Skeletal muscle satellite cell (primary cell): ENCODE measurements at regions not wholly inside any gene's neighbourhood (a gene's known extent, or its start where the extent isn't known, plus 50 kb on each side); places are given as distances from the start of the nearest gene placed in this dataset.
"Not testable (repeated sequence)": the region's sequence is repeated elsewhere in the genome, so short reads cannot be mapped to it uniquely, and the experiment has no call there.

Experiments used
- H3K27me3 ChIP-seq: 2 replicates; pipeline ENCODE4 v1.7.0; 2013; ENCODE audit warnings: low read length; ENCODE audit not compliant: control insufficient read depth, insufficient read depth
- H3K36me3 ChIP-seq: 2 replicates; pipeline ENCODE4 v1.7.0; 2013; ENCODE audit warnings: mild to moderate bottlenecking, control low read depth, low read length; ENCODE audit not compliant: insufficient read depth
- H3K4me1 ChIP-seq: 2 replicates; pipeline ENCODE4 v1.7.0; 2013; ENCODE audit warnings: low read length; ENCODE audit not compliant: control insufficient read depth, insufficient read depth
- H3K4me2 ChIP-seq: 2 replicates; pipeline ENCODE4 v1.7.0; 2013; ENCODE audit warnings: mild to moderate bottlenecking, low read length
- H3K4me3 ChIP-seq: 2 replicates; pipeline ENCODE4 v1.7.0; 2013; ENCODE audit warnings: low read length
- H3K9ac ChIP-seq: 2 replicates; pipeline ENCODE4 v1.7.0; 2013; ENCODE audit warnings: mild to moderate bottlenecking, low read depth, low read length, moderate library complexity
- H3K9me3 ChIP-seq: replicated peaks from 2 replicates; pipeline ENCODE4 v1.7.0; 2013; ENCODE audit warnings: mild to moderate bottlenecking, control low read depth, low read length

DNA sequence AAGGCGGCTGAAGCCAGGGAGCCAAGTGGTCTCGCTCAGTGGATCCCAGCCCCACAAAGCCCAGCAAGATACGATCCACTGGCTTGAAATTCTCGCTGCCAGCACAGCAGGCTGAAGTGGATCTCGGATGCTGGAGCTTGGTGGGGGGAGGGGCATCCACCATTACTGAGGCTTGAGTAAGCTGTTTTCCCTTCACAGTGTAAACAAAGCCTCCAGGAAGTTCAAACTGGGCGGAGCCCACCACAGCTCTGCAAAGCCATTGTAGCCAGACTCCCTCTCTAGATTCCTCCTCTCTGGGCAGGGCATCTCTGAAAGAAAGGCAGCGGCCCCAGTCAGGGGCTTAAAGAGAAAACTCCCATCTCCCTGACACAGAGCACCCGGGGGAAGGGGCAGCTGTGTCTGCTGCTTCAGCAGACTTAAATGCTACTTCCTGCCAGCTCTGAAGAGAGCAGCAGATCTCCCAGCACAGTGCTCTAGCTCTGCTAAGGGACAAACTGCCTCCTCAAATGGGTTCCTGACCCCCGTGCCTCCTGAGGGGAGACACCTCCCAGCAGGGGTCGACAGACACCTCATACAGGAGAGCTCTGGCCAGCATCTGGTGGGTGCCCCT, 330.0 kb upstream of the TMEFF2 start:
- not testable (repeated sequence) for H3K27me3 ChIP-seq, H3K9ac ChIP-seq, H3K36me3 ChIP-seq, H3K4me2 ChIP-seq, H3K9me3 ChIP-seq, H3K4me3 ChIP-seq, H3K4me1 ChIP-seq

DNA sequence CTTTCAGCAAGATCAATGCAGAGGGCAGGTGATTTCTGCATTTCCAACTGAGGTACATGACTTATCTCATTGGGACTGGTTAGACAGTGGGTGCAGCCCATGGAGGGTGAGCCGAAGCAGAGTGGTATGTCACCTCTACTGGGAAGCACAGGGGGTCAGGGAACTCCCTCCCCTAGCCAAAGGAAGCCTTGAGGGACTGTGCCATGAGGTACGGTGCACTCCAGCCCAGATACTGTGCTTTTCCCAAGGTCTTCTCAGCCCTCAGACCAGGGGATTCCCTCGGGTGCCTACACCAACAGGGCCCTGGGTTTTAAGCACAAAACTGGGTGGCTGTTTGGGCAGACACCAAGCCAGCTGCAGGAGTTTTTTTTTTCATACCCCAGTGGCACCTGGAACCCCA, 329.5 kb upstream of the TMEFF2 start:
- not testable (repeated sequence) for H3K27me3 ChIP-seq, H3K4me1 ChIP-seq, H3K4me2 ChIP-seq, H3K9ac ChIP-seq, H3K4me3 ChIP-seq, H3K9me3 ChIP-seq, H3K36me3 ChIP-seq

DNA sequence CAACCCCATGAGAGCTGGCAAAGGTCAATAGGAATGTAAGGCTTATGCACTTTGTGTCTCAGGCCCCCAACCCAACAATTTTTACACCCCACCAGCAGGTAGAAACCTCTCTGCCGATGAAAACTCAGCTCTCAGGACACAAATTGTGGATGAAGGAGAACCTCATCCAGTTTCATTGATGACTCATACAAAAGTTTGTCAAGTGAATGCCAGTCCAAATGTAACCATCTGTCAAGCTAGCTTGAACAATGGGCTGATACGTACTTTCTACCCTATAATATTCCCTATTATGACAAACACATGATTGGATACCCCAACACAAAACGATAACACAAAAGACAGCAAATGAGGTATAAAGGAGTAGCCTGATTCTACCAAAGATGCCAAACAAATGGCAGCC, 321.2 kb upstream of the TMEFF2 start:
- Histone ChIP-seq H3K9ac (no peak overlapping the region), H3K4me1 (no peaks in the 10 kb centered on the region), H3K9me3 (no peaks in the 10 kb centered on the region), H3K4me3 (no peak overlapping the region), H3K36me3 (no peaks in the 10 kb centered on the region), H3K27me3 (no peaks in the 10 kb centered on the region), H3K4me2 (no peak overlapping the region)

DNA sequence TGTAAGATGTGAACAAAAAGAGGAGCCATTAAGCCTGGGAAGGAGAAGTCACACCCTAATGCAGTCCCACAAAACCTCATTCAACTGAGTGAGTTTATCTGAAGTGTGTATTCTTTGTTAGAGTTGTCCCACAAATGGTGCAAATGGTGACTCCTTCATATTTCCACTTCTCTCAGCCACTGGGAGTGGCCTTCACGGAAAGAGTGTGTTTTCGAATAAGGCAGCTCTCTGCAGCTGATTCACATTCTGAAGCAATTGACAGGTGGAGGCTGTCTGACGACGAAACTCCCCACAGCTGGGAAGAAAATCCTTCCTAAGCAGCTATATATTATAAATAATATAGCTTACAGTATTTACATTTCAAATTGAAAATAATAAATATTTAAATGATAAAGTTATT, 318.8 kb upstream of the TMEFF2 start:
- H3K36me3 ChIP-seq: no peaks in the 10 kb centered on the region
- no peaks in the 10 kb centered on the region for H3K27me3 ChIP-seq
- no peak overlapping the region for H3K4me2 ChIP-seq
- no peak overlapping the region for H3K9ac ChIP-seq
- no peak overlapping the region for H3K4me3 ChIP-seq
- H3K4me1 ChIP-seq: no peaks in the 10 kb centered on the region
- H3K9me3 ChIP-seq: no peaks in the 10 kb centered on the region

DNA sequence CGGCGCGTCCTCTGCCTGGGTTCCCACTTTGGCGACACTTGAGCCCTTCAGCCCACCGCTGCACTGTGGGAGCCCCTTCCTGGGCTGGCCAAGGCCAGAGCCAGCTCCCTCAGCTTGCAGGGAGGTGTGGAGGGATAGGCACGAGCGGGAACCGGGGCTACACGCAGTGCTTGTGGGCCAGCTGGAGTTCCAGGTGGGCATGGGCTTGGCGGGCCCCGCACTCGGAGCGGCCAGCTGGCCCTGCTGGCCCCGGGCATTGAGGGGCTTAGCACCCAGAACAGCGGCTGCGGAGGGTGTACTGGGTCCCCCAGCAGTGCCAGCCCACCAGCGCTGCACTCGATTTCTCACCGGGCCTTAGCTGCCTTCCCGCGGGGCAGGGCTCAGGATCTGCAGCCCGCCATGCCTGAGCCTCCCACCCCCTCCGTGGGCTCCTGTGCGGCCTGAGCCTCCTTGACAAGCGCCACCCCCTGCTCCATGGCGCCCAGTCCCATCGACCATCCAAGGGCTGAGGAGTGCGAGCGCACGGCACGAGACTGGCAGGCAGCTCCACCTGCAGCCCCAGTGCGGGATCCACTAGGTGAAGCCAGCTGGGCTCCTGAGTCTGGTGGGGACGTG, 313.2 kb upstream of the TMEFF2 start:
- not testable (repeated sequence) for H3K36me3 ChIP-seq, H3K4me1 ChIP-seq, H3K4me2 ChIP-seq, H3K9ac ChIP-seq, H3K9me3 ChIP-seq, H3K27me3 ChIP-seq, H3K4me3 ChIP-seq

DNA sequence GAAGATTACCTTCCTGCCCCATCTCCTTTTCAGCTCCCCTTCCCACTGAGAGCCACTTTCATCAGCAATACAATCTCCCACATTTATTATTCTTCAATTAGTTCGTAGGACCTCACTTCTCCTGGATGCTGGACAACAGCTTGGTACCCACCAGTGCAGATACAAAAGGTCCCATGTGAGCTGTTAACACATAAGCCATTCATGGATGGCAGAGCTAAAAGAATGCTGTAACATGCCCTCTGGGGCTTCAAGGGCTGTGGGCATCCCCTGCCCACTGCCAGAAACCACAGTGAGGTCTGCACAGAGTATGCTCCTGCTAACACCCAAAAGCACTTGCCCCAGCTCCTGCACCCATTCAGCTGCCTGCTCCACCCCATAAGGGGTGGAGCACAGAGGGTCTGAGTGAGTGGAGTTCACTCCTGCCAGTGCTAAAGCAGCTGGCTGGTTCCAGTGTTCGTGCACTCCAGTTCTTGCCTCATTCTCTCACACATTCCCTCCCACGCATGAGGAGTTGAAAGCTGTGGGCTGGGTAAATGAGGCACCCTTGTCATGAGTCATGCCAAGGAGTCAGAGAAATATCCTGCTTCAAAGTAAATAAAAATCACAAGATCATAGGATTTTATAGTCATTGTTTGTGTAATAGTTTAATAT, 305.9 kb upstream of the TMEFF2 start:
- Histone ChIP-seq H3K27me3 (no peaks in the 10 kb centered on the region), H3K4me2 (peak overlapping the region; percentile 2), H3K9ac (no peak overlapping the region), H3K4me1 (peaks cover 19% of the 10 kb centered on the region), H3K9me3 (no peaks in the 10 kb centered on the region), H3K36me3 (no peaks in the 10 kb centered on the region), H3K4me3 (no peak overlapping the region)

DNA sequence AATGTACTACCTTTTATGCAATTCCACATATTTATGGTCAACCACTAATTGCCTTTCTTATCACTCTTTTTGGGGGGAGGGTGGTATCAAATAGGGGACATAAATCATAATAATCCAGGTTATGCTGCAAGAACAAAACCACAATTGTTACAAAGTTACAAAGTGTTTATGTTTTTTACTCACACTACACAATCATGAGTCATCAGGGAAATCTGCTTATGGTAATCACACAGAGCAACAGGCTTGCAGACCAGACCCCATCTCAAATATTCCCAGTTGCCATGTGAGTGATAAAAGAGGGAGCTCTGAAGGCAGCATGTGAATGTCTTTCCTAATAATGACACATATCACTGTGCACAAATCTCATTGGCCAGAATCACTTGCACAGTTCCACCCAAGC, 304.7 kb upstream of the TMEFF2 start:
- Histone ChIP-seq H3K9ac (no peak overlapping the region), H3K4me2 (no peak overlapping the region), H3K4me1 (peaks cover 19% of the 10 kb centered on the region), H3K9me3 (no peaks in the 10 kb centered on the region), H3K27me3 (no peaks in the 10 kb centered on the region), H3K36me3 (no peaks in the 10 kb centered on the region), H3K4me3 (no peak overlapping the region)

DNA sequence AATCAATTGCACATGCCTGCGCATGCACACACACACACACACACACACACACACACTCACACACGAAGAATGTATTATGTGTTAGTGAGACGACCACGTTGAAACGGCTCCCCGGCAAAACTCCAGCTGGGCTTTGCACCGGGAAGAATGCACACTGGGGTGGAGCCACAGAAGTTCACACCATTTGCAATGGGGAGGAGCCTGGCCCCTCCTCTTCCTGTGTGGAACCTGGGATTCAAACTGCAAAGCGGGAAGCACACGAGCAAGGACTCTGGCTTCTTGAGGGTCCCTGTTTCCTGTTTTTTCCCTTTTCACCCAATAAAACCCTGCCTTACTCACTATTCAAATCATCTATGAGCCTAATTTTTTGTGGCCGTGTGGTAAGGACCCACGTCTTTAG, 304.0 kb upstream of the TMEFF2 start:
- no peak overlapping the region for H3K4me3 ChIP-seq
- no peaks in the 10 kb centered on the region for H3K9me3 ChIP-seq
- H3K36me3 ChIP-seq: no peaks in the 10 kb centered on the region
- no peak overlapping the region for H3K4me2 ChIP-seq
- H3K9ac ChIP-seq: no peak overlapping the region
- H3K27me3 ChIP-seq: no peaks in the 10 kb centered on the region
- peaks cover 19% of the 10 kb centered on the region for H3K4me1 ChIP-seq

DNA sequence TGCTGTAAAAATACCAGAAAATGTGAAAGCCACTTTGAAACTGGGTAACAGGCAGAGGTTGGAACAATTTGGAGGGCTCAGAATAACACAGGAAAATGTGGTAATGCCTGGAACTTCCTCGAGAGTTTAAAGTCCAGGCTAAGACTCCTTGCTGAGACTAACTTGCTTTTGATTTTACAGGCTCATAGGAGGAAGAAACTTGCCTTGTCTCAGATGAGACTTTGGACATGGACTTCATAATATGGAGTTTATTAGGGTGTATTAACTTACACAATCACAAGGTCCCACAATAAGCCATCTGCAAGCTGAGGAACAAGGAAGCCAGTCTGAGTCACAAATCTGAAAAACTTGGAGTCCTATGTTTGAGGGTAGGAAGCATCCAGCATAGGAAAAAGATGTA, 293.4 kb upstream of the TMEFF2 start:
- H3K9me3 ChIP-seq, H3K4me3 ChIP-seq, H3K4me1 ChIP-seq, H3K27me3 ChIP-seq, H3K9ac ChIP-seq, H3K4me2 ChIP-seq, H3K36me3 ChIP-seq: not testable (repeated sequence)

DNA sequence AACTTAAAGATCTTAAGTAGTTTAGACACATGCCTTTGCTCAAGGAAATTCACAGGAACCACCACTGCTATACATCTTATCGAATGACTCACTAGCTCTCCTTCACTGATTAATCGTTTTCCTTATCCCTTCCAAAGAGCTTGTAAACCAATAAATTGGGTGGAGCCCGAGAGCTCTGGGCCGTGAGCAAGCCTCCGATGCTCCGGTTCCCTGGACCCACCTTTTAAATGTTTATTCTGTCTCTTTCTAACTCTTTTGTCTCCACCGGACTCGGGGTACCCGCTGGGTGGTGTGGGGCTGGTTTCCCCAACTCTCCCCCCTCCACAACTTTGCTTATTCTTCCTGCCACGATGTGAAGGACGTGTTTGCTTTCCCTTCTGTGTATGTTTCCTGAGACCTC, 292.9 kb upstream of the TMEFF2 start:
- no peak overlapping the region for H3K9ac ChIP-seq
- H3K36me3 ChIP-seq: no peaks in the 10 kb centered on the region
- no peak overlapping the region for H3K4me3 ChIP-seq
- H3K9me3 ChIP-seq: no peaks in the 10 kb centered on the region
- no peaks in the 10 kb centered on the region for H3K4me1 ChIP-seq
- H3K4me2 ChIP-seq: no peak overlapping the region
- no peaks in the 10 kb centered on the region for H3K27me3 ChIP-seq

DNA sequence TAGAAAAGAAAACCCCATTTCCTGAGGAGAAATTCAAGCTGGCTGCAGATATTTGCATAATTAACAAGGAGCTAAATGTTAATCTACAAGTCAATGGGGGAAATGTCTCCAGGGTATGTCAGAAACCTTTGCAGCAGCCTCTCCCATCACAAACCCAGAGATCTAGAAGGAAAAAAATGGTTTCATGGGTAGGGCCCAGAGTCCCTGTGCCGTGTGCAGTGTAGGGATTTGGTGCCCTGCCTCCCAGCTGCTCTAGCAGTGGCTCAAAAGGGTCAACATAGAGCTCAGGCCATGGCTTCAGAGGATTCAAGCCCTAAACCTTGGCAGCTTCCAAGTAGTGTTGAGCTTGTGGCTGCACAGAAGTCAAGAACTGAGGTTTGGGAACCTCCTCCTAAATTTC, 290.2 kb upstream of the TMEFF2 start:
- H3K4me2 ChIP-seq: no peak overlapping the region
- no peak overlapping the region for H3K4me3 ChIP-seq
- H3K4me1 ChIP-seq: no peaks in the 10 kb centered on the region
- H3K9ac ChIP-seq: no peak overlapping the region
- no peaks in the 10 kb centered on the region for H3K36me3 ChIP-seq
- no peaks in the 10 kb centered on the region for H3K9me3 ChIP-seq
- H3K27me3 ChIP-seq: no peaks in the 10 kb centered on the region

DNA sequence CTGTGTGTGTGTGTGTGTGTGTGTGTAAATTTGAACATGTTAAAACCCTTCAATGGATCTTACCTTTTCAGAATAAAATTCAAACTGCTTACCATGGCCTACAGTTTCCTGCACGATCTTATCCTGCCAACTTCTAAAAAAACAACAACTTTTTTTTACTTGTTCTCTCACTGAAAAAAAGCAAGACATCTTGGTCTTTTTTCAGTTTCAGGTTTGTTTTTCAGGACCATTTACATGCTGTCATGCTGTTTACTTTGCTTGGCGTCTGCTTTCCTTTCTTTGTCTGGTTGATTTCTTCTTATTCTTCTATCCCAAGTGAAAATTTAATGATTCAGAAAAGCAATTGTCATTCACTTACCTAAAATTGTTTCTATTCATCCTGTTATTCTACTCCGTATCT, 286.3 kb upstream of the TMEFF2 start:
- no peak overlapping the region for H3K4me3 ChIP-seq

More for the DNA sequence above, 286.3 kb upstream of the TMEFF2 start:
- H3K4me2 ChIP-seq: no peak overlapping the region
- no peaks in the 10 kb centered on the region for H3K9me3 ChIP-seq
- H3K9ac ChIP-seq: no peak overlapping the region
- H3K27me3 ChIP-seq: no peaks in the 10 kb centered on the region
- no peaks in the 10 kb centered on the region for H3K36me3 ChIP-seq
- no peaks in the 10 kb centered on the region for H3K4me1 ChIP-seq
